CD14-positive monocyte (primary cell): ENCODE measurements at regions not wholly inside any gene's neighbourhood (a gene's known extent, or its start where the extent isn't known, plus 50 kb on each side); places are given as distances from the start of the nearest gene placed in this dataset.

Experiments
- DNase-seq, 3 donors: peaks; one replicate each; pipeline ENCODE4 v3.0.0-alpha.2; 2011 to 2022
- H2AFZ ChIP-seq: 2 replicates; pipeline ENCODE4 v1.6.0; 2012; ENCODE audit warnings: mild to moderate bottlenecking, low read depth, low read length, inconsistent platforms; ENCODE audit not compliant: insufficient read depth, poor library complexity, severe bottlenecking
- H3K27ac ChIP-seq, 2 donors: 1 replicate in 1 of 2; 2 replicates in 1 of 2; pipeline ENCODE4 v1.5.1; 2012 to 2013; ENCODE audit warnings: low read length in 2 of 2, control low read depth in 1 of 2, inconsistent platforms in 1 of 2, low read depth in 1 of 2, mild to moderate bottlenecking in 1 of 2
- H3K27me3 ChIP-seq, 2 donors: one replicate each; pipeline versions ENCODE4 v1.6.0 to v1.6.1; 2011 to 2013; ENCODE audit warnings: low read length in 2 of 2; ENCODE audit not compliant: control insufficient read depth in 2 of 2, insufficient read depth in 2 of 2
- H3K36me3 ChIP-seq, 2 donors: replicated peaks in 1 of 2; 1 replicate in 1 of 2; 2 replicates in 1 of 2; pipeline versions ENCODE4 v1.5.1 to v1.6.1; 2012 to 2013; ENCODE audit warnings: low read length in 2 of 2, control low read depth in 1 of 2, inconsistent platforms in 1 of 2, mild to moderate bottlenecking in 1 of 2; ENCODE audit not compliant: insufficient read depth in 2 of 2, control insufficient read depth in 1 of 2
- H3K4me1 ChIP-seq, 2 donors: 1 replicate in 1 of 2; 2 replicates in 1 of 2; pipeline versions ENCODE4 v1.5.1 to v1.6.1; 2012 to 2013; ENCODE audit warnings: low read length in 2 of 2, control low read depth in 1 of 2, inconsistent platforms in 1 of 2, mild to moderate bottlenecking in 1 of 2, moderate library complexity in 1 of 2; ENCODE audit not compliant: insufficient read depth in 2 of 2, control insufficient read depth in 1 of 2
- H3K4me2 ChIP-seq: replicated peaks from 2 replicates; pipeline ENCODE3; 2012; ENCODE audit warnings: low read length, moderate library complexity, mild to moderate bottlenecking; ENCODE audit not compliant: poor library complexity, severe bottlenecking; ENCODE audit errors: extremely low read depth
- H3K4me3 ChIP-seq, 3 experiments: fragments of 200-600 bp in 1 of 3; sonication (generic) in 1 of 3; replicated peaks in 1 of 3; 1 replicate in 2 of 3; 2 replicates in 1 of 3; pipeline ENCODE4 v1.5.1; 2011 to 2013; ENCODE audit warnings: low read length in 3 of 3, mild to moderate bottlenecking in 3 of 3, control low read depth in 2 of 3, low read depth in 2 of 3, inconsistent platforms in 1 of 3, moderate library complexity in 1 of 3
- H3K79me2 ChIP-seq: 2 replicates; pipeline ENCODE4 v1.6.0; 2012; ENCODE audit warnings: mild to moderate bottlenecking, control low read depth, inconsistent platforms, low read length, moderate library complexity; ENCODE audit not compliant: insufficient read depth
- H3K9ac ChIP-seq: 2 replicates; pipeline ENCODE4 v1.6.0; 2017; ENCODE audit warnings: low read length, mild to moderate bottlenecking; ENCODE audit not compliant: insufficient read depth, poor library complexity, severe bottlenecking
- H3K9me3 ChIP-seq, 2 donors: replicated peaks in 1 of 2; 1 replicate in 1 of 2; 2 replicates in 1 of 2; pipeline versions ENCODE4 v1.5.1 to v1.6.1; 2012 to 2013; ENCODE audit warnings: low read length in 2 of 2, control low read depth in 1 of 2; ENCODE audit not compliant: control insufficient read depth in 1 of 2, insufficient read depth in 1 of 2
- H4K20me1 ChIP-seq: 2 replicates; pipeline ENCODE4 v1.6.0; 2012; ENCODE audit warnings: mild to moderate bottlenecking, low read length, control low read depth, moderate library complexity; ENCODE audit not compliant: insufficient read depth
- H3K27ac Mint-ChIP-seq, 7 donors: one replicate each; pipeline ENCODE4 v1.8.0; 2020; ENCODE audit warnings: mild to moderate bottlenecking in 7 of 7, mixed read lengths in 7 of 7, moderate library complexity in 6 of 7, inconsistent platforms in 2 of 7
- H3K27me3 Mint-ChIP-seq, 3 donors: one replicate each; pipeline ENCODE4 v1.8.0; 2021 to 2022; ENCODE audit warnings: low read depth in 3 of 3, mild to moderate bottlenecking in 3 of 3, mixed read lengths in 3 of 3, moderate library complexity in 3 of 3, inconsistent platforms in 1 of 3
- H3K36me3 Mint-ChIP-seq, 2 donors: one replicate each; pipeline ENCODE4 v1.8.0; 2020; ENCODE audit warnings: mixed read lengths in 2 of 2, inconsistent platforms in 1 of 2, mild to moderate bottlenecking in 1 of 2
- H3K4me1 Mint-ChIP-seq: one replicate; pipeline ENCODE4 v1.8.0; 2020; ENCODE audit warnings: mild to moderate bottlenecking, mixed read lengths
- H3K4me3 Mint-ChIP-seq, 2 donors: one replicate each; pipeline ENCODE4 v1.8.0; 2020; ENCODE audit warnings: mild to moderate bottlenecking in 2 of 2, mixed read lengths in 2 of 2, moderate library complexity in 1 of 2
- H3K9me3 Mint-ChIP-seq, 7 donors: one replicate each; pipeline ENCODE4 v1.8.0; 2020 to 2022; ENCODE audit warnings: mixed read lengths in 7 of 7, mild to moderate bottlenecking in 6 of 7, moderate library complexity in 6 of 7, inconsistent platforms in 2 of 7
- WGBS: methylation state at CpG from one replicate; pipeline ENCODE4 v1.1.5; 2013; ENCODE audit warnings: missing lambda C conversion rate; ENCODE audit not compliant: insufficient coverage; 5-methylcytosine and 5-hydroxymethylcytosine counted together
- intact Hi-C, 2 donors: fragments of 100-400 bp; cut with micrococcal nuclease; formaldehyde crosslinking; loops; one replicate each; pipeline versions ENCODE4 v1.15.0 to v1.15.1; 2023
- TF ChIP-seq, protein P1 (sequence below): fragments of 200-600 bp; IDR thresholded peaks from one replicate; pipeline ENCODE4 v1.8.0; 2022; ENCODE audit warnings: antibody characterized with exemption, mild to moderate bottlenecking

DNA sequence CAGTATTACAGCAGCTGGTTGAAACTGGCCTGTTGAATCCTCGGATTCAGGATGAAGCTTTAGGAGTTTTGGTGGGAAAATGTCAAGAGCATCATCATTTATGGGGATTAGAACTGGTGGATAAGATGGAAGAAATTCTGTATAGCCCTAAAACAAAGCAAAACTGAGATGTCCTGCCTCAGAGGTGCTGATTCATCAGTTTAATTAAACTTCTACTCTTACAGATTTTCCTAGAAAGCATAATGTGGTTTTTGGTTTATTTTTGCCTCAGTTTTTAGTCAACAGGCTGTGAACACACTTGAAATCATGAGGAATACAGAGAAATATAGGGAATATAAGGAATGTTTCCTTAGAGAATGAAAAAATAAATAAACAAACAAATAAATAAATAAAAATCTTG is 228.7 kb upstream of the POU3F2 start:
- no CpG with 5 or more reads among the region's 1 CpG for WGBS
- no peak overlapping the region for H3K9ac ChIP-seq
- no peaks in the 10 kb centered on the region for H3K4me1 Mint-ChIP-seq

GRCh38 chr6:98627129-98627775 is 207.1 kb upstream of the POU3F2 start:
- Histone ChIP-seq H3K4me3 (no peak overlapping the region), H4K20me1 (no peaks in the 10 kb centered on the region), H3K9ac (no peak overlapping the region), H3K36me3 (no peaks in the 10 kb centered on the region), H3K27me3 (no peaks in the 10 kb centered on the region), H3K9me3 (no peaks in the 10 kb centered on the region), H2AFZ (no peak overlapping the region), H3K4me1 (no peaks in the 10 kb centered on the region), H3K27ac (no peak overlapping the region), H3K4me2 (no peak overlapping the region), H3K79me2 (no peaks in the 10 kb centered on the region)
- Mint-ChIP-seq H3K4me1 (no peaks in the 10 kb centered on the region), H3K27ac (no peak overlapping the region), H3K27me3 (peaks cover 0 to 2% (median 0%) of the 10 kb centered on the region in 3 donors), H3K9me3 (peaks cover 0 to 4% (median 0%) of the 10 kb centered on the region in 7 donors), H3K4me3 (no peak overlapping the region), H3K36me3 (no peaks in the 10 kb centered on the region)
- WGBS: 70% methylated on average over 2 of the region's 4 CpGs
- intact Hi-C loops: no loop called here
- TF ChIP-seq, protein P1, sequence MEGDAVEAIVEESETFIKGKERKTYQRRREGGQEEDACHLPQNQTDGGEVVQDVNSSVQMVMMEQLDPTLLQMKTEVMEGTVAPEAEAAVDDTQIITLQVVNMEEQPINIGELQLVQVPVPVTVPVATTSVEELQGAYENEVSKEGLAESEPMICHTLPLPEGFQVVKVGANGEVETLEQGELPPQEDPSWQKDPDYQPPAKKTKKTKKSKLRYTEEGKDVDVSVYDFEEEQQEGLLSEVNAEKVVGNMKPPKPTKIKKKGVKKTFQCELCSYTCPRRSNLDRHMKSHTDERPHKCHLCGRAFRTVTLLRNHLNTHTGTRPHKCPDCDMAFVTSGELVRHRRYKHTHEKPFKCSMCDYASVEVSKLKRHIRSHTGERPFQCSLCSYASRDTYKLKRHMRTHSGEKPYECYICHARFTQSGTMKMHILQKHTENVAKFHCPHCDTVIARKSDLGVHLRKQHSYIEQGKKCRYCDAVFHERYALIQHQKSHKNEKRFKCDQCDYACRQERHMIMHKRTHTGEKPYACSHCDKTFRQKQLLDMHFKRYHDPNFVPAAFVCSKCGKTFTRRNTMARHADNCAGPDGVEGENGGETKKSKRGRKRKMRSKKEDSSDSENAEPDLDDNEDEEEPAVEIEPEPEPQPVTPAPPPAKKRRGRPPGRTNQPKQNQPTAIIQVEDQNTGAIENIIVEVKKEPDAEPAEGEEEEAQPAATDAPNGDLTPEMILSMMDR: no peak
- DNase-seq: no peak

More for the DNA sequence above, 228.7 kb upstream of the POU3F2 start:
- H3K27ac Mint-ChIP-seq: no peak overlapping the region
- H3K4me3 Mint-ChIP-seq: no peak overlapping the region
- no peaks in the 10 kb centered on the region for H3K36me3 Mint-ChIP-seq
- no peaks in the 10 kb centered on the region for H3K9me3 ChIP-seq
- H3K4me3 ChIP-seq: no peak overlapping the region
- H3K27me3 ChIP-seq: no peaks in the 10 kb centered on the region
- TF ChIP-seq, protein P1: no peak
- no peaks in the 10 kb centered on the region for H3K4me1 ChIP-seq
- peaks cover 0 to 2% (median 0%) of the 10 kb centered on the region in 3 donors for H3K27me3 Mint-ChIP-seq
- H3K4me2 ChIP-seq: no peak overlapping the region
- H3K79me2 ChIP-seq: no peaks in the 10 kb centered on the region
- no peak overlapping the region for H3K27ac ChIP-seq
- no peaks in the 10 kb centered on the region for H4K20me1 ChIP-seq
- H2AFZ ChIP-seq: no peak overlapping the region
- no peaks in the 10 kb centered on the region for H3K36me3 ChIP-seq
- intact Hi-C loops: no loop called here
- no peak for DNase-seq
- peaks cover 0 to 3% (median 0%) of the 10 kb centered on the region in 7 donors for H3K9me3 Mint-ChIP-seq
